Fibroblast of lung (primary cell): ENCODE measurements at regions not wholly inside any gene's neighbourhood (a gene's known extent, or its start where the extent isn't known, plus 50 kb on each side); places are given as distances from the start of the nearest gene placed in this dataset.
"Not testable (repeated sequence)": the region's sequence is repeated elsewhere in the genome, so short reads cannot be mapped to it uniquely, and the experiment has no call there.

ENCODE experiments used
- EZH2 ChIP-seq: IDR thresholded peaks from 2 replicates; pipeline ENCODE4 v1.5.1; 2012; ENCODE audit warnings: low read length, control low read depth, mild to moderate bottlenecking; ENCODE audit errors: missing control alignments
- TF ChIP-seq, protein P1 (sequence below), 2 donors: IDR thresholded peaks in 1 of 2; conservative IDR thresholded peaks in 1 of 2; 1 replicate in 1 of 2; 2 replicates in 1 of 2; pipeline ENCODE4 v1.5.1; 2011 to 2012; ENCODE audit warnings: low read length in 2 of 2, control low read depth in 1 of 2, inconsistent platforms in 1 of 2, low read depth in 1 of 2, mild to moderate bottlenecking in 1 of 2

GRCh38 chr6:56780109-56780508 lies 137.4 kb upstream of the DST start:
- TF ChIP-seq, protein P1, sequence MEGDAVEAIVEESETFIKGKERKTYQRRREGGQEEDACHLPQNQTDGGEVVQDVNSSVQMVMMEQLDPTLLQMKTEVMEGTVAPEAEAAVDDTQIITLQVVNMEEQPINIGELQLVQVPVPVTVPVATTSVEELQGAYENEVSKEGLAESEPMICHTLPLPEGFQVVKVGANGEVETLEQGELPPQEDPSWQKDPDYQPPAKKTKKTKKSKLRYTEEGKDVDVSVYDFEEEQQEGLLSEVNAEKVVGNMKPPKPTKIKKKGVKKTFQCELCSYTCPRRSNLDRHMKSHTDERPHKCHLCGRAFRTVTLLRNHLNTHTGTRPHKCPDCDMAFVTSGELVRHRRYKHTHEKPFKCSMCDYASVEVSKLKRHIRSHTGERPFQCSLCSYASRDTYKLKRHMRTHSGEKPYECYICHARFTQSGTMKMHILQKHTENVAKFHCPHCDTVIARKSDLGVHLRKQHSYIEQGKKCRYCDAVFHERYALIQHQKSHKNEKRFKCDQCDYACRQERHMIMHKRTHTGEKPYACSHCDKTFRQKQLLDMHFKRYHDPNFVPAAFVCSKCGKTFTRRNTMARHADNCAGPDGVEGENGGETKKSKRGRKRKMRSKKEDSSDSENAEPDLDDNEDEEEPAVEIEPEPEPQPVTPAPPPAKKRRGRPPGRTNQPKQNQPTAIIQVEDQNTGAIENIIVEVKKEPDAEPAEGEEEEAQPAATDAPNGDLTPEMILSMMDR (conservative IDR thresholded peaks at IDR 0.05 in 1 of 2, IDR thresholded peaks at IDR 0.05 in 1 of 2; ENCODE audit: low read depth in 1 of 2, low read length in 2 of 2) = not testable (repeated sequence)
- TF ChIP-seq EZH2 = not testable (repeated sequence)
